GM12873 (cell line): ENCODE measurements at regions not wholly inside any gene's neighbourhood (a gene's known extent, or its start where the extent isn't known, plus 50 kb on each side); places are given as distances from the start of the nearest gene placed in this dataset.

Experiments
- CTCF ChIP-seq: IDR thresholded peaks from 2 replicates; pipeline ENCODE4 v1.5.1; 2012; ENCODE audit warnings: low read depth, mild to moderate bottlenecking, moderate library complexity, low read length, control low read depth; ENCODE audit not compliant: insufficient read depth; ENCODE audit errors: missing control alignments

DNA sequence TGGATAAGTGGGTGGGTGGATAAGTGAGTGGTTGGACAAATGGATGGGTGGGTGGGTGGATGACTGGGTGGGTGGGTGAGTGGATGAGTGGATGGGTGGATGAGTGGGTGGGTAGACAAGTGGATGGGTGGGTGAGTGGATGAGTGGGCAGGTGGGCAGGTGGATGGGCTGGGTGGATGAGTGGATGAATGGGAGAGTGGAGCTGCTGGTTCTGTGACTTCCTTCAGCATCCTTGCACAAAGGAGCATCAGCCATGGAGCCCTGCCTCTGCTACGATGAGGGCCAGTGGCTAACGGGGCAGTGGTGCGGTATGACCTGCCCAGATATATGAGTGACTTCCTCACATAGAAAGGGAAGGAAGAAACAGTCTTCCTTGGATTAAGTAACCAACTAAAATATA, 398.7 kb upstream of the IRX4 start:
- TF ChIP-seq CTCF: no peak

DNA sequence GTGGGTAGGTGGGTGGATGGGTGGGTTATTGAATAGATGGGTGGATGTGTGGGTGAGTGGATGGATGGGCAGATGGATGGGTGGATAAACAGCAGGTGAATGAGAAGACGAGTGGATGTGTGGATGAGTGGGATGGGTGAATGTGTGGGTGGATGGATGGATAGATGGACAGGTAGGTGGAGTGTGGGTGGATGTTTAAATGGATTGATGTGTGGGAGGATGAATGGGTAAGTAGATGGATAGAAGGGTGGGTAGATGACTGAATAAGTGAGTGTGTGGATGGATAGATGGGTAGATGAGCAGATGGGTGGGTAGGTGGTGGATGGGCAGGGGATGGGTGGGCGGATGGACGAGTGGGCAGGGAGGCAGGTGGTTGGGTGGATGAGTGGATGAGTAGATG, 397.6 kb upstream of the IRX4 start:
- TF ChIP-seq CTCF: no peak

- no peak for TF ChIP-seq CTCF
These were observed 396.2 kb upstream of the IRX4 start for GRCh38 chr5:2278825-2279456.

- no peak for TF ChIP-seq CTCF
These were observed 395.2 kb upstream of the IRX4 start for GRCh38 chr5:2277886-2278285.

GRCh38 chr5:2276101-2276500, 393.4 kb upstream of the IRX4 start:
- TF ChIP-seq CTCF: no peak

DNA sequence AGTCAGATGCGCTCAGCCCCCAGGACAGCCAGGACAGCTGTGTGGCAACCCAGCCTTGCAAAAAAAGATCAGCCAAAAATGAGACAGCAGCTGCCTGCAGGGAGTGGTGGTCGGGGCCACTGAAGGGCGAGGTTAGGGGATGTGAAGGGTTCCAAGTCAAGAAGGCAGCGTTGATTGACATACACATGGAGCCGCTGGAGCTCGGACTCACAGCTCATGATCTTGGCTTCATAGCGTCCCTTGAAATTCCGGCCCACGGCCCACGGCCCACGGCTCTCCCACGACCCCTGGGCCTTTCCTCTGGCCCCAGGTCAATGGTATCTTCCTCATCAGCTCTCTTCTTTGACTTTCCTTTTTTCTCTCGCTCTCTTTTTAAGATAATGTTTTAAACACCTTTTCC, 390.0 kb upstream of the IRX4 start:
- no peak for TF ChIP-seq CTCF

DNA sequence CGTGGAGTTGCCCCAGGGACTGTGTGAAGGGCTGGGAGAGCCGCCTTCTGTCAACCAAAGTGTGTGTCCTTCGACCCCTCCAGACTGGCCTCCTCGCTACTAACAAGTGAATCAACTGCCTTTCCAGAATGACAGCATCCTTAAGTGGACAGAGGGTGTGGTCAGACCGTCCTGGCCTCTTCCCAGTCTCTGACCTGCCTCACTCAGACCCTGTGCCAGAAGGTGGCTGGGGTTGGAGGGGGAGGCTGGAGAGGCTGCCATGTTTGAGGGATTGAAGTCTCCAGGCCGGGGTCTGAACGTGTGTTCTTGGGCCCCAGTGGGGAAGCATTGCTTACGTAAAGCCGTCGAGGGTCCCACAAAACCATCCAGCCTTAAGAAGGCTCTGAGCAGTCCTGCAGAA, 389.3 kb upstream of the IRX4 start:
- TF ChIP-seq CTCF: no peak
